ENCODE measurements at regions not wholly inside any gene's neighbourhood (a gene's known extent, or its start where the extent isn't known, plus 50 kb on each side); places are given as distances from the start of the nearest gene placed in this dataset.

DNA sequence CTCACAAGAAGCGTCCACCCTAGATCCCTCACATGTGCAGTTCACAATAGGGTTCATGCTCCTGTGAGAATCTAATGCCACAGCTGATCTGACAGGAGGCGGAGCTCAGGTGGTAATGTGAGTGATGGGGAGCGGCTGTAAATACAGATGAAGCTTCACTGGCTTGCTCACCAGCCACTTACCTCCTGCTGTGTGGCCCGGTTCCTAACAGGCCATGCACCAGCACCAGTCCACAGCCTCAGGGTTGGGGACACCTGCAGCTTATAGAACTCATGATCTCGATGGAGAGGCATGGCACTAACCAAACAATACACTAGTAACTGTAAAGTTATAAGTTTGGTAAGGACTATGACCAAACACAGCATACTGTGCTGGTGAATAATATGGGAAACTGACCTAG lies 368.0 kb upstream of the CDH5 start:
- Mint-ChIP-seq H3K36me3 (ENCODE audit: low read depth, unreplicated experiment) (no peaks in the 10 kb centered on the region), H3K27me3 (ENCODE audit: low read depth, unreplicated experiment) (peaks cover 39% of the 10 kb centered on the region), H3K4me3 (ENCODE audit: unreplicated experiment) (no peak overlapping the region), H3K9me3 (ENCODE audit: unreplicated experiment) (peaks cover 2% of the 10 kb centered on the region), H3K4me1 (ENCODE audit: low read depth, unreplicated experiment) (no peaks in the 10 kb centered on the region), H3K27ac (ENCODE audit: unreplicated experiment) (no peak overlapping the region)
- no peak overlapping the region for H3K27ac ChIP-seq (ENCODE audit: low read depth, low read length)
- H3K9me3 ChIP-seq (ENCODE audit: insufficient read depth, low read depth, low read length): no peaks in the 10 kb centered on the region
- no peak overlapping the region for H3K4me2 ChIP-seq (ENCODE audit: low read length)
- peaks cover 5% of the 10 kb centered on the region for H3K27me3 ChIP-seq (ENCODE audit: insufficient read depth, low read length)
- H3K79me2 ChIP-seq (ENCODE audit: insufficient read depth, low read length): no peaks in the 10 kb centered on the region
- no peaks in the 10 kb centered on the region for H4K20me1 ChIP-seq (ENCODE audit: insufficient read depth, low read length)
- no peak for DNase-seq (ENCODE audit: low read depth)
- no peak for TF ChIP-seq EZH2 (IDR thresholded peaks at IDR 0.05; ENCODE audit: insufficient read depth, low read length)
- TF ChIP-seq, protein P1, sequence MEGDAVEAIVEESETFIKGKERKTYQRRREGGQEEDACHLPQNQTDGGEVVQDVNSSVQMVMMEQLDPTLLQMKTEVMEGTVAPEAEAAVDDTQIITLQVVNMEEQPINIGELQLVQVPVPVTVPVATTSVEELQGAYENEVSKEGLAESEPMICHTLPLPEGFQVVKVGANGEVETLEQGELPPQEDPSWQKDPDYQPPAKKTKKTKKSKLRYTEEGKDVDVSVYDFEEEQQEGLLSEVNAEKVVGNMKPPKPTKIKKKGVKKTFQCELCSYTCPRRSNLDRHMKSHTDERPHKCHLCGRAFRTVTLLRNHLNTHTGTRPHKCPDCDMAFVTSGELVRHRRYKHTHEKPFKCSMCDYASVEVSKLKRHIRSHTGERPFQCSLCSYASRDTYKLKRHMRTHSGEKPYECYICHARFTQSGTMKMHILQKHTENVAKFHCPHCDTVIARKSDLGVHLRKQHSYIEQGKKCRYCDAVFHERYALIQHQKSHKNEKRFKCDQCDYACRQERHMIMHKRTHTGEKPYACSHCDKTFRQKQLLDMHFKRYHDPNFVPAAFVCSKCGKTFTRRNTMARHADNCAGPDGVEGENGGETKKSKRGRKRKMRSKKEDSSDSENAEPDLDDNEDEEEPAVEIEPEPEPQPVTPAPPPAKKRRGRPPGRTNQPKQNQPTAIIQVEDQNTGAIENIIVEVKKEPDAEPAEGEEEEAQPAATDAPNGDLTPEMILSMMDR (IDR thresholded peaks at IDR 0.05; ENCODE audit: insufficient read depth, low read depth, low read length): no peak
- H2AFZ ChIP-seq (ENCODE audit: low read depth, low read length): no peak overlapping the region
- no peak overlapping the region for H3K9ac ChIP-seq (ENCODE audit: low read length)
- FAIRE-seq: no peak
- no peak overlapping the region for H3K4me3 ChIP-seq (ENCODE audit: insufficient read depth, low read depth, low read length)
- no peaks in the 10 kb centered on the region for H3K36me3 ChIP-seq (ENCODE audit: insufficient read depth, low read length)
- H3K4me1 ChIP-seq (ENCODE audit: insufficient read depth, low read length): no peaks in the 10 kb centered on the region

DNA sequence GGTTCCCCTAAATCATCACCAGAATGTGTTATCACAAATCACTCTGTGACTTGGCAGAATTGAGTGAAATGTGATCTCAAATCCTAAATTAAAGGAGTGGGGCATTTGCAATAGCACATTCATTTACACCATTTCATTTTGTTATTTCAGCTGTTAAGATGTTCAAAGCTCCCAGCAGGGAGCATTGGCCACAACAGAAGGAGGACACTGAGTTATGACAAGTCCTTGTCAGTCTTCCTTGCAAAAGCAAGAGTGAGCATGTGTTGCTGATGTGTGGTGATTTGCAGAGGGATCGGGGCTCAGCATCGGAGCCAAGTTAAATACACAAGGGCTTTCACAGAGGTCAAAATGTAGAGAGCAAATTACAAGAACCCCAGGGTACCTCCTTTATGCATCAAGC lies 372.2 kb upstream of the CDH5 start:
- H3K9ac ChIP-seq (ENCODE audit: low read length): no peak overlapping the region
- H3K36me3 ChIP-seq (ENCODE audit: insufficient read depth, low read length): no peaks in the 10 kb centered on the region
- H3K79me2 ChIP-seq (ENCODE audit: insufficient read depth, low read length): no peaks in the 10 kb centered on the region
- TF ChIP-seq, protein P1 (IDR thresholded peaks at IDR 0.05; ENCODE audit: insufficient read depth, low read depth, low read length): no peak
- no peak for TF ChIP-seq EZH2 (IDR thresholded peaks at IDR 0.05; ENCODE audit: insufficient read depth, low read length)
- no peaks in the 10 kb centered on the region for H3K9me3 ChIP-seq (ENCODE audit: insufficient read depth, low read depth, low read length)
- Mint-ChIP-seq H3K9me3 (ENCODE audit: unreplicated experiment) (peaks cover 2% of the 10 kb centered on the region), H3K27me3 (ENCODE audit: low read depth, unreplicated experiment) (peaks cover 40% of the 10 kb centered on the region), H3K4me1 (ENCODE audit: low read depth, unreplicated experiment) (no peaks in the 10 kb centered on the region), H3K4me3 (ENCODE audit: unreplicated experiment) (no peak overlapping the region), H3K27ac (ENCODE audit: unreplicated experiment) (no peak overlapping the region), H3K36me3 (ENCODE audit: low read depth, unreplicated experiment) (no peaks in the 10 kb centered on the region)
- no peak overlapping the region for H2AFZ ChIP-seq (ENCODE audit: low read depth, low read length)
- H3K27me3 ChIP-seq (ENCODE audit: insufficient read depth, low read length): peaks cover 5% of the 10 kb centered on the region
- no peaks in the 10 kb centered on the region for H3K4me1 ChIP-seq (ENCODE audit: insufficient read depth, low read length)
- DNase-seq (ENCODE audit: low read depth): no peak
- no peak overlapping the region for H3K4me3 ChIP-seq (ENCODE audit: insufficient read depth, low read depth, low read length)
- no peak for FAIRE-seq
- H3K4me2 ChIP-seq (ENCODE audit: low read length): no peak overlapping the region
- no peak overlapping the region for H3K27ac ChIP-seq (ENCODE audit: low read depth, low read length)
- H4K20me1 ChIP-seq (ENCODE audit: insufficient read depth, low read length): no peaks in the 10 kb centered on the region

DNA sequence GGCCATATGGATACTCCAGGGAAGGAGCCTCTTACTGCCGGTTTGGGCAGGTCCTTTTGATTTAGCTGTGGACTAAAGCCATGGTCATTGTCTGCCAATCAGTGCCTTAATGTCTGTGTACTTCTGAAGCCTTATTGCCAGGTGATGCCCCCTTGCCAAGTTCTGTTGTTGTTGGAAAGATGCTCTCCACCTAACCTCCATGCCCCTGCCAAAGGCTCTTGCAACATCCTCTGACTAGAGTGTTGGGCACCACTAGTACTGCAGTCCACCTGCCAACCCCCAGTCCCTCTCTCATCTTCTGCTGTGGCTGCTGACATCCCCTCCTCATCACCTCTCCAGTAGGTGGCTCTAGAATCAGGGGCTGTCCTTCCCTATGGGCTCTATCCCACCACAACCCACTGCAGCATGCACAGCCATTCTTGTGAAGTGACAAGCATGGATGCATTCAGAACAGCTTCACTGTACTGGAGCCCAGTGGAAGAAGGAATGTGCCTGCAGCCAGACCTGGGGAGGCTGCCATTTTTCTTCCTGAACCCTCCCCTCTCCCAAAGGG lies 375.3 kb upstream of the CDH5 start:
- no peak for FAIRE-seq

More for the DNA sequence above, 375.3 kb upstream of the CDH5 start:
- H3K9ac ChIP-seq (ENCODE audit: low read length): no peak overlapping the region
- Mint-ChIP-seq H3K9me3 (ENCODE audit: unreplicated experiment) (peaks cover 3% of the 10 kb centered on the region), H3K4me1 (ENCODE audit: low read depth, unreplicated experiment) (no peaks in the 10 kb centered on the region), H3K36me3 (ENCODE audit: low read depth, unreplicated experiment) (no peaks in the 10 kb centered on the region), H3K27ac (ENCODE audit: unreplicated experiment) (no peak overlapping the region), H3K4me3 (ENCODE audit: unreplicated experiment) (no peak overlapping the region), H3K27me3 (ENCODE audit: low read depth, unreplicated experiment) (peaks cover 50% of the 10 kb centered on the region)
- no peaks in the 10 kb centered on the region for H3K79me2 ChIP-seq (ENCODE audit: insufficient read depth, low read length)
- H3K9me3 ChIP-seq (ENCODE audit: insufficient read depth, low read depth, low read length): no peaks in the 10 kb centered on the region
- H3K27me3 ChIP-seq (ENCODE audit: insufficient read depth, low read length): peaks cover 5% of the 10 kb centered on the region
- DNase-seq (ENCODE audit: low read depth): no peak
- no peak overlapping the region for H3K27ac ChIP-seq (ENCODE audit: low read depth, low read length)
- no peak overlapping the region for H2AFZ ChIP-seq (ENCODE audit: low read depth, low read length)
- no peaks in the 10 kb centered on the region for H4K20me1 ChIP-seq (ENCODE audit: insufficient read depth, low read length)
- TF ChIP-seq, protein P1 (IDR thresholded peaks at IDR 0.05; ENCODE audit: insufficient read depth, low read depth, low read length): no peak
- no peak for TF ChIP-seq EZH2 (IDR thresholded peaks at IDR 0.05; ENCODE audit: insufficient read depth, low read length)
- no peaks in the 10 kb centered on the region for H3K4me1 ChIP-seq (ENCODE audit: insufficient read depth, low read length)
- no peak overlapping the region for H3K4me2 ChIP-seq (ENCODE audit: low read length)
- no peak overlapping the region for H3K4me3 ChIP-seq (ENCODE audit: insufficient read depth, low read depth, low read length)
- H3K36me3 ChIP-seq (ENCODE audit: insufficient read depth, low read length): no peaks in the 10 kb centered on the region
